ENCODE measurements at regions not wholly inside any gene's neighbourhood (a gene's known extent, or its start where the extent isn't known, plus 50 kb on each side); places are given as distances from the start of the nearest gene placed in this dataset.

GRCh38 chr6:15872241-15873103 is 209.6 kb upstream of the DTNBP1 start:
- 79% methylated on average over 11 of the region's 11 CpGs for WGBS (ENCODE audit: insufficient coverage, insufficient replicate concordance, low lambda C conversion rate, missing lambda C conversion rate)
- no TSS peak for BruUV-seq (replicated peaks)
- H3K27me3 ChIP-seq (replicated peaks in 1 of 2; ENCODE audit: control insufficient read depth in 2 of 2, insufficient read depth in 2 of 2, low read length in 1 of 2), result no peaks in the 10 kb centered on the region
- no peaks in the 10 kb centered on the region for H4K20me1 ChIP-seq (ENCODE audit: control insufficient read depth, insufficient read depth)
- H3K79me2 ChIP-seq (ENCODE audit: control insufficient read depth, insufficient read depth, low read length), result no peaks in the 10 kb centered on the region
- intact Hi-C loops (cut with micrococcal nuclease; ENCODE audit: unreplicated experiment) (no loop called here), in situ Hi-C loops (cut with MboI) (no loop called here)
- ChIA-PET POLR2A (interaction anchor here (0.6 to 2.7 kb wide), 5 partner anchors 16 to 164 kb away, joined by 3 to 15 read pairs (median 9); no protein-coding TSS in a partner anchor), CTCF (interaction anchor here (1.2 to 1.5 kb wide), 3 partner anchors 8 to 29 kb away, joined by 3 to 4 read pairs (median 3); no protein-coding TSS in a partner anchor), SMC1A (ENCODE audit: uncharacterized antibody, unreplicated experiment) (interaction anchor here (0.7 to 9.2 kb wide), 14 partner anchors 8 to 310 kb away, joined by 3 to 183 read pairs (median 10); no protein-coding TSS in a partner anchor), RAD21 (ENCODE audit: unreplicated experiment) (interaction anchor here (1.0 to 3.2 kb wide), 8 partner anchors 23 to 256 kb away, joined by 4 to 36 read pairs (median 14); partner anchors contain the start of gene MYLIP)
- no peak overlapping the region for H3K4me2 ChIP-seq (ENCODE audit: control insufficient read depth, insufficient read depth)
- no peaks in the 10 kb centered on the region for H3K9me3 ChIP-seq (replicated peaks; ENCODE audit: control insufficient read depth, insufficient read depth, low read length)
- peaks cover 3% of the 10 kb centered on the region for H3K4me1 ChIP-seq (ENCODE audit: control insufficient read depth, insufficient read depth, low read length)
- no peak overlapping the region for H3K27ac ChIP-seq (ENCODE audit: control insufficient read depth, insufficient read depth)
- no peak overlapping the region for H2AFZ ChIP-seq (ENCODE audit: control insufficient read depth, low read depth, low read length)
- H3K9ac ChIP-seq (ENCODE audit: control insufficient read depth, insufficient read depth, low read length), result no peak overlapping the region
- TF ChIP-seq DPF2 (IDR thresholded peaks at IDR 0.05) (no peak), RELA (IDR thresholded peaks at IDR 0.05; ENCODE audit: borderline replicate concordance, partially characterized antibody) (no peak), CEBPB (IDR thresholded peaks at IDR 0.05; ENCODE audit: borderline replicate concordance in 1 of 2, low read depth in 2 of 2, low read length in 2 of 2) (no peak), CREM (IDR thresholded peaks at IDR 0.05; ENCODE audit: low read depth) (no peak)
- TF ChIP-seq, protein P1, sequence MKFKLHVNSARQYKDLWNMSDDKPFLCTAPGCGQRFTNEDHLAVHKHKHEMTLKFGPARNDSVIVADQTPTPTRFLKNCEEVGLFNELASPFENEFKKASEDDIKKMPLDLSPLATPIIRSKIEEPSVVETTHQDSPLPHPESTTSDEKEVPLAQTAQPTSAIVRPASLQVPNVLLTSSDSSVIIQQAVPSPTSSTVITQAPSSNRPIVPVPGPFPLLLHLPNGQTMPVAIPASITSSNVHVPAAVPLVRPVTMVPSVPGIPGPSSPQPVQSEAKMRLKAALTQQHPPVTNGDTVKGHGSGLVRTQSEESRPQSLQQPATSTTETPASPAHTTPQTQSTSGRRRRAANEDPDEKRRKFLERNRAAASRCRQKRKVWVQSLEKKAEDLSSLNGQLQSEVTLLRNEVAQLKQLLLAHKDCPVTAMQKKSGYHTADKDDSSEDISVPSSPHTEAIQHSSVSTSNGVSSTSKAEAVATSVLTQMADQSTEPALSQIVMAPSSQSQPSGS (IDR thresholded peaks at IDR 0.05; ENCODE audit: low read length), result no peak
- TF ChIP-seq, protein P2, sequence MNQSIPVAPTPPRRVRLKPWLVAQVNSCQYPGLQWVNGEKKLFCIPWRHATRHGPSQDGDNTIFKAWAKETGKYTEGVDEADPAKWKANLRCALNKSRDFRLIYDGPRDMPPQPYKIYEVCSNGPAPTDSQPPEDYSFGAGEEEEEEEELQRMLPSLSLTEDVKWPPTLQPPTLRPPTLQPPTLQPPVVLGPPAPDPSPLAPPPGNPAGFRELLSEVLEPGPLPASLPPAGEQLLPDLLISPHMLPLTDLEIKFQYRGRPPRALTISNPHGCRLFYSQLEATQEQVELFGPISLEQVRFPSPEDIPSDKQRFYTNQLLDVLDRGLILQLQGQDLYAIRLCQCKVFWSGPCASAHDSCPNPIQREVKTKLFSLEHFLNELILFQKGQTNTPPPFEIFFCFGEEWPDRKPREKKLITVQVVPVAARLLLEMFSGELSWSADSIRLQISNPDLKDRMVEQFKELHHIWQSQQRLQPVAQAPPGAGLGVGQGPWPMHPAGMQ (IDR thresholded peaks at IDR 0.05; ENCODE audit: borderline replicate concordance), result no peak
- TF ChIP-seq, protein P3, sequence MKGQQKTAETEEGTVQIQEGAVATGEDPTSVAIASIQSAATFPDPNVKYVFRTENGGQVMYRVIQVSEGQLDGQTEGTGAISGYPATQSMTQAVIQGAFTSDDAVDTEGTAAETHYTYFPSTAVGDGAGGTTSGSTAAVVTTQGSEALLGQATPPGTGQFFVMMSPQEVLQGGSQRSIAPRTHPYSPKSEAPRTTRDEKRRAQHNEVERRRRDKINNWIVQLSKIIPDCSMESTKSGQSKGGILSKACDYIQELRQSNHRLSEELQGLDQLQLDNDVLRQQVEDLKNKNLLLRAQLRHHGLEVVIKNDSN (IDR thresholded peaks at IDR 0.05; ENCODE audit: borderline replicate concordance, extremely low read length, insufficient read depth, low read depth, low read length), result no peak
- FAIRE-seq (no peak), ATAC-seq (no peak), DNase-seq (ENCODE audit: low read depth, low spot score) (no peak)
- no peaks in the 10 kb centered on the region for H3K36me3 ChIP-seq (ENCODE audit: control insufficient read depth in 2 of 2, insufficient read depth in 2 of 2, low read length in 1 of 2)
- no peak overlapping the region for H3K4me3 ChIP-seq

Measured in GM12878 (cell line).